ACC112 (cell line): ENCODE measurements at regions not wholly inside any gene's neighbourhood (a gene's known extent, or its start where the extent isn't known, plus 50 kb on each side); places are given as distances from the start of the nearest gene placed in this dataset.

Source experiments
- H2AFZ ChIP-seq: fragments of 200-600 bp; sonication (generic); one replicate; pipeline ENCODE4 v1.6.0; 2017; ENCODE audit warnings: antibody characterized with exemption, low read length; ENCODE audit not compliant: unreplicated experiment
- H3K27ac ChIP-seq: fragments of 200-600 bp; sonication (generic); 2 replicates; pipeline ENCODE4 v1.5.1; 2014; ENCODE audit warnings: low read depth, mild to moderate bottlenecking, antibody characterized with exemption, low read length, moderate library complexity
- H3K27me3 ChIP-seq: fragments of 200-600 bp; sonication (generic); 2 replicates; pipeline ENCODE4 v1.6.1; 2014; ENCODE audit warnings: mild to moderate bottlenecking, antibody characterized with exemption, low read length, moderate library complexity, mixed read lengths; ENCODE audit not compliant: insufficient read depth
- H3K36me3 ChIP-seq: fragments of 200-600 bp; sonication (generic); 2 replicates; pipeline ENCODE4 v1.6.1; 2016; ENCODE audit warnings: mild to moderate bottlenecking, antibody characterized with exemption, low read length, moderate library complexity, mixed read lengths; ENCODE audit not compliant: insufficient read depth
- H3K4me1 ChIP-seq: fragments of 200-600 bp; sonication (generic); one replicate; pipeline ENCODE4 v1.6.1; 2016; ENCODE audit warnings: low read length, mixed read lengths; ENCODE audit not compliant: insufficient read depth, unreplicated experiment, control insufficient read depth
- H3K4me3 ChIP-seq: fragments of 200-600 bp; sonication (generic); 2 replicates; pipeline ENCODE4 v1.5.1; 2014; ENCODE audit warnings: mild to moderate bottlenecking, low read depth, low read length
- H3K79me2 ChIP-seq: fragments of 200-600 bp; sonication (generic); one replicate; pipeline ENCODE4 v1.6.0; 2016; ENCODE audit warnings: low read length; ENCODE audit not compliant: control insufficient read depth, unreplicated experiment, insufficient read depth

DNA sequence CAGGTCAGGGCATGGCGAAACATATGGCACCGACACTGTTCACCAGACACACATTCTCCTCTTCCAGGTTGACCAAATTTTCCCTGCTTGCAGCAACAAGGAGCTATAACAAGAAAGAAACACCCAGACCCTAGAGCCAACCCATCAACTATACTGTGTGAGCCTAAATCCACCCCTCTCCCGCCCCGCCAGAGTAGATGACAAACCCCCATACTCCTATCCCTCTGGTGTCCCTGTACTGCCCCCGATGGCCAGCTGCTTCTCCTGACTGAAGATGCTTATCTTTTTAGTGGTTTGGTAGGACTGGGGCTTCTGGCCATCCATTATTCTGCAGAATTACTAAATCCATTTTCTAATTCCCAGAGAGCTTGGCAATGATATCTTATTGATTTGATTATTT is 70.1 kb upstream of the EEPD1 start:
- H3K4me1 ChIP-seq, result no peaks in the 10 kb centered on the region
- no peak overlapping the region for H2AFZ ChIP-seq
- H3K79me2 ChIP-seq, result no peaks in the 10 kb centered on the region
- H3K27me3 ChIP-seq, result no peaks in the 10 kb centered on the region
- H3K27ac ChIP-seq, result no peak overlapping the region
- H3K4me3 ChIP-seq, result no peak overlapping the region
- no peaks in the 10 kb centered on the region for H3K36me3 ChIP-seq

GRCh38 chr7:36083626-36084380 is 69.3 kb upstream of the EEPD1 start:
- H2AFZ ChIP-seq, result no peak overlapping the region
- no peaks in the 10 kb centered on the region for H3K4me1 ChIP-seq
- H3K4me3 ChIP-seq, result no peak overlapping the region
- H3K36me3 ChIP-seq, result no peaks in the 10 kb centered on the region
- no peaks in the 10 kb centered on the region for H3K27me3 ChIP-seq
- no peaks in the 10 kb centered on the region for H3K79me2 ChIP-seq
- no peak overlapping the region for H3K27ac ChIP-seq

- H3K27ac ChIP-seq, result no peak overlapping the region
These were observed 68.5 kb upstream of the EEPD1 start for GRCh38 chr7:36084485-36085091.

GRCh38 chr7:36085096-36085495 is 68.0 kb upstream of the EEPD1 start:
- Histone ChIP-seq H3K27me3 (no peaks in the 10 kb centered on the region), H3K36me3 (no peaks in the 10 kb centered on the region), H3K4me1 (no peaks in the 10 kb centered on the region), H2AFZ (no peak overlapping the region), H3K4me3 (no peak overlapping the region), H3K27ac (no peak overlapping the region), H3K79me2 (no peaks in the 10 kb centered on the region)

More at GRCh38 chr7:36084485-36085091, 68.5 kb upstream of the EEPD1 start:
- no peak overlapping the region for H2AFZ ChIP-seq
- no peaks in the 10 kb centered on the region for H3K4me1 ChIP-seq
- no peak overlapping the region for H3K4me3 ChIP-seq
- H3K79me2 ChIP-seq, result no peaks in the 10 kb centered on the region
- H3K36me3 ChIP-seq, result no peaks in the 10 kb centered on the region
- no peaks in the 10 kb centered on the region for H3K27me3 ChIP-seq

DNA sequence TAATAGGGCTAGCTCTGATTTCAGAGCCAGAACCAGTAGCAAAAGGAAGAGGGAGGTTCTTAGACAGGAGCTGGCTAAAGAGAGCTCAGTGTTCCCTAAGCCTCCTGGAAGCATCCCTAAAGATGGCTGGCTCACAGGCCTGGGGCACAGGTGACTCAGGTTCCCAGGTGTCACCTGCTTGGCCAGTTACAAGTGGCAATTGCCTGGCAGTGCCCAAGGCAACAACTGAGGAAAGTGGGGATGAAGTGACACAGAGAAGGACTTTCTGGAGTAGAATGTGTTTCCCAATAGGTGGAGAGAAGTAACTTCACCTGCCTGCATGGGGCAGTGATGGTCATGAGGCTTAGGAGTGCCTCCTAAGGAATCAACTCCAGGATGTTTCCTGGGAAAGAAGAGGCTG is 66.5 kb upstream of the EEPD1 start:
- no peak overlapping the region for H3K4me3 ChIP-seq
- H3K79me2 ChIP-seq, result no peaks in the 10 kb centered on the region
- H3K27ac ChIP-seq, result no peak overlapping the region
- H3K27me3 ChIP-seq, result no peaks in the 10 kb centered on the region
- H3K36me3 ChIP-seq, result no peaks in the 10 kb centered on the region
- no peak overlapping the region for H2AFZ ChIP-seq
- H3K4me1 ChIP-seq, result no peaks in the 10 kb centered on the region

GRCh38 chr7:36088553-36088952 is 64.5 kb upstream of the EEPD1 start:
- no peaks in the 10 kb centered on the region for H3K27me3 ChIP-seq
- no peaks in the 10 kb centered on the region for H3K4me1 ChIP-seq
- H3K79me2 ChIP-seq, result no peaks in the 10 kb centered on the region
- no peak overlapping the region for H3K27ac ChIP-seq
- no peak overlapping the region for H2AFZ ChIP-seq
- no peak overlapping the region for H3K4me3 ChIP-seq
- no peaks in the 10 kb centered on the region for H3K36me3 ChIP-seq

GRCh38 chr7:36088966-36089365 is 64.1 kb upstream of the EEPD1 start:
- Histone ChIP-seq H2AFZ (no peak overlapping the region), H3K27ac (no peak overlapping the region), H3K27me3 (no peaks in the 10 kb centered on the region), H3K4me3 (no peak overlapping the region), H3K36me3 (no peaks in the 10 kb centered on the region), H3K79me2 (no peaks in the 10 kb centered on the region), H3K4me1 (no peaks in the 10 kb centered on the region)

GRCh38 chr7:36090976-36091873 is 61.8 kb upstream of the EEPD1 start:
- Histone ChIP-seq H3K36me3 (no peaks in the 10 kb centered on the region), H3K27me3 (peaks cover 3% of the 10 kb centered on the region; the same call in 1 of the 2 replicates), H3K4me3 (no peak overlapping the region), H3K79me2 (no peaks in the 10 kb centered on the region), H2AFZ (no peak overlapping the region), H3K4me1 (no peaks in the 10 kb centered on the region), H3K27ac (no peak overlapping the region)

DNA sequence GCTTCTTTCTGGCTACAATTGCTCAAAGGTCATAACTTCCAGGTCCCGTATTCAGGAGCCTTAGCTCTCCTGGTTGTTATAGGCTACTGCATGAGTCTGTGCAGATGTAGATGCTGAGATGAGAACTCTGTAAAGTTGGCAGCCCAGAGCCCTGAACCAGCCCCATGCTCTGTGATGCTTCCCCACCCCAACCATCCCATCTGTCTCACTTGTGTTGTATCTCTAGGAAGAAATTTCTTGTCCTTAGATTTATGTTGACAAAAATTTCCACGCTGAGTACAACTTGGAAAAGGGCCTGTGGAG is 61.2 kb upstream of the EEPD1 start:
- Histone ChIP-seq H3K4me3 (no peak overlapping the region), H2AFZ (no peak overlapping the region), H3K4me1 (no peaks in the 10 kb centered on the region), H3K27ac (no peak overlapping the region), H3K27me3 (peaks cover 3% of the 10 kb centered on the region; the same call in 1 of the 2 replicates), H3K36me3 (no peaks in the 10 kb centered on the region), H3K79me2 (no peaks in the 10 kb centered on the region)

DNA sequence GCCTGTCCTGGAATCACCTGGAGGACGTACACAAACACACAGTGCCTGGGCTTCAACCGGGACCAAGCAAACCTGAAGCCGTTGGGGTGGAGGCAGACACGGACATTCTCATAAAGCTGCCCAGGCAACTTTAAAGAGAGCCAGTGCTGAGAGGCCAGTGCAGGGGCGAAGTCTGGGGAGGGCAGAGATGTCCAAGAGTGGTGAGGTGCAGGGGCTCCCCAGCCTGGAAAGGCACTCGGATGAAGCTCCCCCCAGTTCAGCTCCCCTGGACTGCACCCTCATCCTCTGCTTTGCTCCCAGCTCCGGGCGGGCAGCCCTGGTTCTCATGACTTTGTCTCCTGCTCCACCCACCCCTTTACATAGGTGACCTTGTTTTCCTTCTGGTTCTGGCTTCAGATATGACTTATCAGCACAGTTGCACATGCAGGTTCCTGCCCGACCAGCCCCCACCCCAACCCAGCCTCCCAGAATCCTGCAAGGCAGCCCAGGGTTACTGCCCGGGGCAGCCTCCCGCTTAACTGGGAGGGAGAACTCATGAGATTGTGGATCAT is 60.8 kb upstream of the EEPD1 start:
- Histone ChIP-seq H3K27me3 (peaks cover 3% of the 10 kb centered on the region; the same call in 1 of the 2 replicates), H3K4me1 (no peaks in the 10 kb centered on the region), H3K4me3 (no peak overlapping the region), H2AFZ (no peak overlapping the region), H3K79me2 (no peaks in the 10 kb centered on the region), H3K36me3 (no peaks in the 10 kb centered on the region), H3K27ac (no peak overlapping the region)
